ENCODE measurements at regions not wholly inside any gene's neighbourhood (a gene's known extent, or its start where the extent isn't known, plus 50 kb on each side); places are given as distances from the start of the nearest gene placed in this dataset.

- H3K4ac ChIP-seq (ENCODE audit: low read depth in 1 of 2, low read length in 2 of 2): peak overlapping the region in 1 of 2 experiments; percentile 54
- peak overlapping the region; percentile 74 for H4K8ac ChIP-seq (ENCODE audit: low read length)
- H3K27ac ChIP-seq (ENCODE audit: low read length, poor library complexity, severe bottlenecking): peak overlapping the region; percentile 99
- DNase-seq: peak; percentile 70
- H3K36me3 ChIP-seq (ENCODE audit: control insufficient read depth in 1 of 2, insufficient read depth in 2 of 2, low read depth in 1 of 2, low read length in 2 of 2): no peaks in the 10 kb centered on the region
- H2BK12ac ChIP-seq (ENCODE audit: low read length in 2 of 2): peak overlapping the region; percentile 69 to 85
- no peak overlapping the region for H2BK15ac ChIP-seq (ENCODE audit: low read depth, poor library complexity, severe bottlenecking)
- no peaks in the 10 kb centered on the region for H3K9me3 ChIP-seq (ENCODE audit: control insufficient read depth, low read length)
- WGBS: 16% methylated on average over 3 of the region's 7 CpGs
- no peak overlapping the region for H3K23ac ChIP-seq (ENCODE audit: low read length in 2 of 2)
- H2BK5ac ChIP-seq (ENCODE audit: low read depth, low read length, poor library complexity, severe bottlenecking): no peak overlapping the region
- no peak overlapping the region for H3K4me2 ChIP-seq (ENCODE audit: low read length, poor library complexity, severe bottlenecking)
- H3K4me3 ChIP-seq (ENCODE audit: insufficient read depth in 1 of 2, low read depth in 1 of 2, low read length in 2 of 2): no peak overlapping the region
- peak overlapping the region; percentile 73 for H4K91ac ChIP-seq (ENCODE audit: low read length)
- no peak overlapping the region for H3K14ac ChIP-seq (ENCODE audit: low read length in 2 of 2)
- H2BK120ac ChIP-seq (ENCODE audit: low read depth, low read length): peak overlapping the region; percentile 71
- no peak overlapping the region for H2AFZ ChIP-seq (ENCODE audit: low read depth, low read length)
- H3K4me1 ChIP-seq (ENCODE audit: control insufficient read depth, insufficient read depth, low read depth, low read length): peaks cover 1% of the 10 kb centered on the region
- no peaks in the 10 kb centered on the region for H3K27me3 ChIP-seq (ENCODE audit: control insufficient read depth in 1 of 2, insufficient read depth in 1 of 2, low read length in 2 of 2)
- H3K79me1 ChIP-seq (replicated peaks; ENCODE audit: low read length, poor library complexity, severe bottlenecking): no peaks in the 10 kb centered on the region
- no peak overlapping the region for H2AK5ac ChIP-seq (ENCODE audit: low read length, severe bottlenecking)
- H3K9ac ChIP-seq (ENCODE audit: low read length): no peak overlapping the region
- H3K18ac ChIP-seq (ENCODE audit: low read depth in 1 of 2, low read length in 2 of 2): peak overlapping the region; percentile 77 to 90
Measured at GRCh38 chr6:139979021-139979725, 604.7 kb upstream of the CITED2 start.

- 0% methylated on average over 2 of the region's 2 CpGs for WGBS
- Histone ChIP-seq H3K14ac (ENCODE audit: low read length in 2 of 2) (no peak overlapping the region), H2BK120ac (ENCODE audit: low read depth, low read length) (peak overlapping the region; percentile 73), H3K79me1 (replicated peaks; ENCODE audit: low read length, poor library complexity, severe bottlenecking) (no peaks in the 10 kb centered on the region), H3K27me3 (ENCODE audit: control insufficient read depth in 1 of 2, insufficient read depth in 1 of 2, low read length in 2 of 2) (no peaks in the 10 kb centered on the region), H2AK5ac (ENCODE audit: low read length, severe bottlenecking) (peak overlapping the region; percentile 99), H4K8ac (ENCODE audit: low read length) (peak overlapping the region; percentile 82), H2BK12ac (ENCODE audit: low read length in 2 of 2) (peak overlapping the region; percentile 77 to 89), H3K4me3 (ENCODE audit: insufficient read depth in 1 of 2, low read depth in 1 of 2, low read length in 2 of 2) (no peak overlapping the region), H3K4me1 (ENCODE audit: control insufficient read depth, insufficient read depth, low read depth, low read length) (peaks cover 1% of the 10 kb centered on the region), H2BK5ac (ENCODE audit: low read depth, low read length, poor library complexity, severe bottlenecking) (peak overlapping the region; percentile 86), H3K18ac (ENCODE audit: low read depth in 1 of 2, low read length in 2 of 2) (peak overlapping the region; percentile 78 to 89), H3K9me3 (ENCODE audit: control insufficient read depth, low read length) (no peaks in the 10 kb centered on the region), H4K91ac (ENCODE audit: low read length) (peak overlapping the region; percentile 61), H2AFZ (ENCODE audit: low read depth, low read length) (no peak overlapping the region), H3K4me2 (ENCODE audit: low read length, poor library complexity, severe bottlenecking) (no peak overlapping the region), H3K4ac (ENCODE audit: low read depth in 1 of 2, low read length in 2 of 2) (peak overlapping the region; percentile 35 to 82), H3K36me3 (ENCODE audit: control insufficient read depth in 1 of 2, insufficient read depth in 2 of 2, low read depth in 1 of 2, low read length in 2 of 2) (no peaks in the 10 kb centered on the region), H3K27ac (ENCODE audit: low read length, poor library complexity, severe bottlenecking) (peak overlapping the region; percentile 76), H3K23ac (ENCODE audit: low read length in 2 of 2) (no peak overlapping the region), H2BK15ac (ENCODE audit: low read depth, poor library complexity, severe bottlenecking) (no peak overlapping the region), H3K9ac (ENCODE audit: low read length) (peak overlapping the region; percentile 42)
- peak; percentile 92 for DNase-seq
Measured at GRCh38 chr6:139977887-139978332, 603.5 kb upstream of the CITED2 start.

GRCh38 chr6:139973669-139974344 is 599.4 kb upstream of the CITED2 start:
- no peak overlapping the region for H4K8ac ChIP-seq (ENCODE audit: low read length)
- WGBS: 0% methylated on average over 2 of the region's 3 CpGs
- peak; percentile 93 for DNase-seq
- H3K4ac ChIP-seq (ENCODE audit: low read depth in 1 of 2, low read length in 2 of 2): no peak overlapping the region
- no peaks in the 10 kb centered on the region for H3K79me1 ChIP-seq (replicated peaks; ENCODE audit: low read length, poor library complexity, severe bottlenecking)
- no peaks in the 10 kb centered on the region for H3K36me3 ChIP-seq (ENCODE audit: control insufficient read depth in 1 of 2, insufficient read depth in 2 of 2, low read depth in 1 of 2, low read length in 2 of 2)
- no peak overlapping the region for H3K4me2 ChIP-seq (ENCODE audit: low read length, poor library complexity, severe bottlenecking)
- no peak overlapping the region for H2BK120ac ChIP-seq (ENCODE audit: low read depth, low read length)
- H3K27ac ChIP-seq (ENCODE audit: low read length, poor library complexity, severe bottlenecking): peak overlapping the region; percentile 84
- H2BK12ac ChIP-seq (ENCODE audit: low read length in 2 of 2): no peak overlapping the region
- no peak overlapping the region for H3K18ac ChIP-seq (ENCODE audit: low read depth in 1 of 2, low read length in 2 of 2)
- no peak overlapping the region for H3K14ac ChIP-seq (ENCODE audit: low read length in 2 of 2)
- no peaks in the 10 kb centered on the region for H3K9me3 ChIP-seq (ENCODE audit: control insufficient read depth, low read length)
- no peak overlapping the region for H2BK5ac ChIP-seq (ENCODE audit: low read depth, low read length, poor library complexity, severe bottlenecking)
- no peak overlapping the region for H2BK15ac ChIP-seq (ENCODE audit: low read depth, poor library complexity, severe bottlenecking)
- H2AK5ac ChIP-seq (ENCODE audit: low read length, severe bottlenecking): no peak overlapping the region
- no peak overlapping the region for H2AFZ ChIP-seq (ENCODE audit: low read depth, low read length)
- no peak overlapping the region for H3K23ac ChIP-seq (ENCODE audit: low read length in 2 of 2)
- H3K27me3 ChIP-seq (ENCODE audit: control insufficient read depth in 1 of 2, insufficient read depth in 1 of 2, low read length in 2 of 2): no peaks in the 10 kb centered on the region
- no peak overlapping the region for H4K91ac ChIP-seq (ENCODE audit: low read length)
- peaks cover 1% of the 10 kb centered on the region for H3K4me1 ChIP-seq (ENCODE audit: control insufficient read depth, insufficient read depth, low read depth, low read length)
- no peak overlapping the region for H3K4me3 ChIP-seq (ENCODE audit: insufficient read depth in 1 of 2, low read depth in 1 of 2, low read length in 2 of 2)
- peak overlapping the region; percentile 15 for H3K9ac ChIP-seq (ENCODE audit: low read length)

GRCh38 chr6:139972116-139972515 is 597.7 kb upstream of the CITED2 start:
- 88% methylated on average over 2 of the region's 2 CpGs for WGBS
- no peak overlapping the region for H3K4me2 ChIP-seq (ENCODE audit: low read length, poor library complexity, severe bottlenecking)
- no peak overlapping the region for H2AK5ac ChIP-seq (ENCODE audit: low read length, severe bottlenecking)
- no peak overlapping the region for H3K4ac ChIP-seq (ENCODE audit: low read depth in 1 of 2, low read length in 2 of 2)
- H3K4me1 ChIP-seq (ENCODE audit: control insufficient read depth, insufficient read depth, low read depth, low read length): peaks cover 1% of the 10 kb centered on the region
- H3K27ac ChIP-seq (ENCODE audit: low read length, poor library complexity, severe bottlenecking): no peak overlapping the region
- H2BK120ac ChIP-seq (ENCODE audit: low read depth, low read length): no peak overlapping the region
- no peak overlapping the region for H4K91ac ChIP-seq (ENCODE audit: low read length)
- no peak overlapping the region for H3K18ac ChIP-seq (ENCODE audit: low read depth in 1 of 2, low read length in 2 of 2)
- no peaks in the 10 kb centered on the region for H3K27me3 ChIP-seq (ENCODE audit: control insufficient read depth in 1 of 2, insufficient read depth in 1 of 2, low read length in 2 of 2)
- no peaks in the 10 kb centered on the region for H3K9me3 ChIP-seq (ENCODE audit: control insufficient read depth, low read length)
- H3K36me3 ChIP-seq (ENCODE audit: control insufficient read depth in 1 of 2, insufficient read depth in 2 of 2, low read depth in 1 of 2, low read length in 2 of 2): no peaks in the 10 kb centered on the region
- H2BK15ac ChIP-seq (ENCODE audit: low read depth, poor library complexity, severe bottlenecking): no peak overlapping the region
- H4K8ac ChIP-seq (ENCODE audit: low read length): no peak overlapping the region
- no peak for DNase-seq
- H2BK5ac ChIP-seq (ENCODE audit: low read depth, low read length, poor library complexity, severe bottlenecking): no peak overlapping the region
- no peak overlapping the region for H3K9ac ChIP-seq (ENCODE audit: low read length)
- no peak overlapping the region for H2BK12ac ChIP-seq (ENCODE audit: low read length in 2 of 2)
- no peak overlapping the region for H3K4me3 ChIP-seq (ENCODE audit: insufficient read depth in 1 of 2, low read depth in 1 of 2, low read length in 2 of 2)
- no peak overlapping the region for H3K23ac ChIP-seq (ENCODE audit: low read length in 2 of 2)
- H3K79me1 ChIP-seq (replicated peaks; ENCODE audit: low read length, poor library complexity, severe bottlenecking): no peaks in the 10 kb centered on the region
- no peak overlapping the region for H3K14ac ChIP-seq (ENCODE audit: low read length in 2 of 2)
- H2AFZ ChIP-seq (ENCODE audit: low read depth, low read length): no peak overlapping the region
